ENCODE measurements at regions not wholly inside any gene's neighbourhood (a gene's known extent, or its start where the extent isn't known, plus 50 kb on each side); places are given as distances from the start of the nearest gene placed in this dataset.

GRCh38 chr13:71312923-71313322 lies 554.1 kb downstream of the DACH1 start:
- H3K9ac ChIP-seq (ENCODE audit: low read length): no peak overlapping the region
- TF ChIP-seq RAD21 (conservative IDR thresholded peaks at IDR 0.05) (no peak), SMC3 (conservative IDR thresholded peaks at IDR 0.05; ENCODE audit: poor library complexity) (no peak), CTCF (IDR thresholded peaks at IDR 0.05; ENCODE audit: poor library complexity, severe bottlenecking) (no peak), REST (IDR thresholded peaks at IDR 0.05; ENCODE audit: borderline replicate concordance) (no peak), POLR2AphosphoS5 (IDR thresholded peaks at IDR 0.05) (no peak), MXI1 (conservative IDR thresholded peaks at IDR 0.05; ENCODE audit: poor library complexity, severe bottlenecking) (no peak), EZH2 (IDR thresholded peaks at IDR 0.05; ENCODE audit: borderline replicate concordance, insufficient read depth, low read length, poor library complexity, severe bottlenecking) (no peak), TAF1 (IDR thresholded peaks at IDR 0.05; ENCODE audit: low read depth) (no peak), EP300 (conservative IDR thresholded peaks at IDR 0.05; ENCODE audit: poor library complexity, severe bottlenecking) (no peak)
- H2AFZ ChIP-seq (ENCODE audit: low read depth, low read length): no peak overlapping the region
- no peaks in the 10 kb centered on the region for H3K79me2 ChIP-seq (replicated peaks; ENCODE audit: insufficient read depth, low read length)
- no peak overlapping the region for H3K4me3 ChIP-seq (ENCODE audit: low read length)
- no peaks in the 10 kb centered on the region for H3K36me3 ChIP-seq (ENCODE audit: insufficient read depth, low read length)
- no peak overlapping the region for H3K4me2 ChIP-seq (ENCODE audit: low read length)
- H3K9me3 ChIP-seq (ENCODE audit: low read length): no peaks in the 10 kb centered on the region
- H3K9me2 ChIP-seq (ENCODE audit: insufficient read depth, low read length): no peaks in the 10 kb centered on the region
- no peaks in the 10 kb centered on the region for H3F3A ChIP-seq (ENCODE audit: insufficient read depth, low read length, poor library complexity, severe bottlenecking)
- H3K27me3 ChIP-seq (ENCODE audit: insufficient read depth, low read depth, low read length): no peaks in the 10 kb centered on the region
- no peaks in the 10 kb centered on the region for H4K20me1 ChIP-seq (ENCODE audit: insufficient read depth)
- H3K27ac ChIP-seq (ENCODE audit: low read length): no peak overlapping the region

DNA sequence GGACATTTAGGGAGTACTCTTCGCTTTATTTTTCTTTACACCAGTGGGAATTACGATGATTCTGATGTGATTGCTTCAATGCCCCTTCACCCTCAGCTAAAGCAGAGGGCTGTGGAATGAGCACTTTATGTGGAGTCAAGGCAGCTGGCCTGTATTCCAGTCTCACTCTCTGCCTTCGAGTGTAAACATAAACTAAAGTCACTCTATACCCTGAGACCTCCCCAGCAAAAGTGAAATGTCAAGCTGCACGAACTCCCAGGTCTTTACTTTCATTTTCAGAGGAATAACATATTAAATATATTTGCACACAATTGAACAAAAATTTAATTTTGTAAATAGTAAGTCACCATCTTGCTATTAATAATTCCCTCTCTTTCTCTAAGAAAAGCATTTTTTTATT lies 557.1 kb downstream of the DACH1 start:
- no peak overlapping the region for H2AFZ ChIP-seq (ENCODE audit: low read depth, low read length)
- no peaks in the 10 kb centered on the region for H4K20me1 ChIP-seq (ENCODE audit: insufficient read depth)
- no peaks in the 10 kb centered on the region for H3K27me3 ChIP-seq (ENCODE audit: insufficient read depth, low read depth, low read length)
- no peak for TF ChIP-seq MXI1 (conservative IDR thresholded peaks at IDR 0.05; ENCODE audit: poor library complexity, severe bottlenecking)
- TF ChIP-seq TAF1 (IDR thresholded peaks at IDR 0.05; ENCODE audit: low read depth): no peak
- TF ChIP-seq REST (IDR thresholded peaks at IDR 0.05; ENCODE audit: borderline replicate concordance): no peak
- no peak for TF ChIP-seq EP300 (conservative IDR thresholded peaks at IDR 0.05; ENCODE audit: poor library complexity, severe bottlenecking)
- no peak for TF ChIP-seq RAD21 (conservative IDR thresholded peaks at IDR 0.05)
- no peak for TF ChIP-seq POLR2AphosphoS5 (IDR thresholded peaks at IDR 0.05)
- no peak for TF ChIP-seq SMC3 (conservative IDR thresholded peaks at IDR 0.05; ENCODE audit: poor library complexity)
- TF ChIP-seq CTCF (IDR thresholded peaks at IDR 0.05; ENCODE audit: poor library complexity, severe bottlenecking): no peak
- no peak for TF ChIP-seq EZH2 (IDR thresholded peaks at IDR 0.05; ENCODE audit: borderline replicate concordance, insufficient read depth, low read length, poor library complexity, severe bottlenecking)
- H3K4me3 ChIP-seq (ENCODE audit: low read length): no peak overlapping the region
- no peaks in the 10 kb centered on the region for H3K9me2 ChIP-seq (ENCODE audit: insufficient read depth, low read length)
- H3K9ac ChIP-seq (ENCODE audit: low read length): no peak overlapping the region
- H3K36me3 ChIP-seq (ENCODE audit: insufficient read depth, low read length): no peaks in the 10 kb centered on the region
- no peak overlapping the region for H3K27ac ChIP-seq (ENCODE audit: low read length)
- H3K79me2 ChIP-seq (replicated peaks; ENCODE audit: insufficient read depth, low read length): no peaks in the 10 kb centered on the region
- no peaks in the 10 kb centered on the region for H3K9me3 ChIP-seq (ENCODE audit: low read length)
- no peaks in the 10 kb centered on the region for H3F3A ChIP-seq (ENCODE audit: insufficient read depth, low read length, poor library complexity, severe bottlenecking)
- H3K4me2 ChIP-seq (ENCODE audit: low read length): no peak overlapping the region

All from neural cell (in vitro differentiated cells).